DOHH2 (cell line): ENCODE measurements at regions not wholly inside any gene's neighbourhood (a gene's known extent, or its start where the extent isn't known, plus 50 kb on each side); places are given as distances from the start of the nearest gene placed in this dataset.

Experiments
- CTCF ChIP-seq: fragments of 200-600 bp; sonication (generic); IDR thresholded peaks from one replicate; pipeline ENCODE4 v1.5.1; 2014; ENCODE audit warnings: antibody characterized with exemption, mild to moderate bottlenecking, low read depth, low read length; ENCODE audit not compliant: poor library complexity, severe bottlenecking
- EZH2phosphoT487 ChIP-seq: fragments of 200-600 bp; sonication (generic); IDR thresholded peaks from 2 replicates; pipeline ENCODE4 v1.6.1; 2017; ENCODE audit warnings: borderline replicate concordance, mild to moderate bottlenecking, antibody characterized with exemption, low read length, moderate library complexity, mixed read lengths

GRCh38 chr5:162384225-162384624, 316.7 kb downstream of the GABRG2 start:
- TF ChIP-seq CTCF (no peak), EZH2phosphoT487 (no peak)
